Skeletal muscle tissue (tissue), 3 donors: ENCODE measurements at regions not wholly inside any gene's neighbourhood (a gene's known extent, or its start where the extent isn't known, plus 50 kb on each side); places are given as distances from the start of the nearest gene placed in this dataset.

Source experiments
- H3K27ac ChIP-seq: one replicate; pipeline ENCODE4 v1.7.0; 2013; ENCODE audit warnings: mild to moderate bottlenecking, low read depth, low read length, inconsistent platforms
- H3K27me3 ChIP-seq, 3 donors: one replicate each; pipeline ENCODE4 v1.7.0; 2013; ENCODE audit warnings: low read length in 3 of 3; ENCODE audit not compliant: control insufficient read depth in 3 of 3, insufficient read depth in 3 of 3
- H3K36me3 ChIP-seq, 3 donors: one replicate each; pipeline ENCODE4 v1.7.0; 2013; ENCODE audit warnings: low read length in 3 of 3; ENCODE audit not compliant: control insufficient read depth in 3 of 3, insufficient read depth in 3 of 3
- H3K4me1 ChIP-seq, 3 donors: one replicate each; pipeline ENCODE4 v1.7.0; 2013; ENCODE audit warnings: low read length in 3 of 3, mild to moderate bottlenecking in 3 of 3; ENCODE audit not compliant: control insufficient read depth in 3 of 3, insufficient read depth in 3 of 3
- H3K4me3 ChIP-seq, 3 donors: one replicate each; pipeline ENCODE4 v1.7.0; 2013; ENCODE audit warnings: low read length in 3 of 3
- H3K9ac ChIP-seq, 3 donors: one replicate each; pipeline ENCODE4 v1.7.0; 2013; ENCODE audit warnings: low read length in 3 of 3, mild to moderate bottlenecking in 3 of 3, moderate library complexity in 2 of 3, low read depth in 1 of 3
- H3K9me3 ChIP-seq, 3 donors: one replicate each; pipeline ENCODE4 v1.7.0; 2013; ENCODE audit warnings: low read length in 3 of 3; ENCODE audit not compliant: control insufficient read depth in 3 of 3
- donor health status: Osteomylitis.

DNA sequence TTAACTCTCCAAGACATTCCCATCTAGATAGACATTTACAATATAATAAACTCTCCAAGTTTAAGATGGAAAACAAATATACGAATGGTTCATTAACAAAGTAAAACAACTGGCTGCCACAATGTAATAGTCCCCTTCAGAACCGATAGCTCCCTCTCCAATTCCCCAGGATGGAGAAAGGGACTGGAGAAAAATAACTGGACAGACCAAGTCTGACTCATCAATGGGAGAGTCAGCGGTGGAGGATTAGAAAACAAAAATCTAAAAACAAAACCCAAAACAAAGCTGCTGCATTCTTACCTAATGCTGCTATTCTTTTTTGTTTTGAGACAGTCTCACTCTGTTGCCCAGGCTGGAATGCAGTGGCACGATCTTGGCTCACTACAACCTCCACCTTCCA lies 468.1 kb downstream of the SHQ1 start:
- Histone ChIP-seq H3K4me1 (peaks cover 17 to 42% (median 23%) of the 10 kb centered on the region in 3 donors), H3K27ac (no peak overlapping the region), H3K9ac (no peak overlapping the region), H3K4me3 (no peak overlapping the region), H3K9me3 (no peaks in the 10 kb centered on the region), H3K36me3 (peaks cover 7 to 14% (median 9%) of the 10 kb centered on the region in 3 donors), H3K27me3 (no peaks in the 10 kb centered on the region)

DNA sequence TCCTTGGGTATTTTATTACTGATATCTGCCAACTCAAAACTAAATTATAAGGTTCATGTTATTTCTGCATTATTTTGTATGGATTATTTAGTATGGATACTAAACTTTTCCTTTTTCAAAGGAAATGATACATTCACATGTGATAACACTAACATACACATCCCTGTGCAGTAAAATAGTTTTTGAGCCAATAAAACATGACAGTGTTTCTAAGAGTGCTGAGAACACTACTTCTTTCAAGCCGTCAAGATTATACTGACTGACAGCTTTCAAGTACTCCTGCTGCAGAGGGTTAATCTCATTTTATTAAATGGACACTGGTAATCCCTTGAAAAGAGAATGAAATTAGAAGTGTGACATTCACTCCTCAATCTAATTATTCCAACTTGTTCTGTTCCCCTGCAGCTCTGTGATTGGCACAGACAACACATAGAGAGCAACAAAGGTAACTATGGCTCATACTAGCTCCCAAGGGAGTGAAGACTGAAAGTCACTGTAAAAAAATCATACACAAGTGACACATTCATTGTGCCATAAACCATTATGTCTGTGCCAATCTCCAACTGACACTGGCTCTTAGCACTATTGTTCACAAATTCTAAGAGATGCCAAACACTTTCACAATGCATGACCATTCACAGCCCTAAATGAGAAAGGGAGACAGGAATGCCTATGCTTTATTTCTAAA lies 468.6 kb downstream of the SHQ1 start:
- Histone ChIP-seq H3K36me3 (peaks cover 7 to 14% (median 9%) of the 10 kb centered on the region in 3 donors), H3K9ac (no peak overlapping the region), H3K9me3 (no peaks in the 10 kb centered on the region), H3K4me3 (no peak overlapping the region), H3K27me3 (no peaks in the 10 kb centered on the region), H3K4me1 (peaks cover 17 to 37% (median 18%) of the 10 kb centered on the region in 3 donors), H3K27ac (no peak overlapping the region)

DNA sequence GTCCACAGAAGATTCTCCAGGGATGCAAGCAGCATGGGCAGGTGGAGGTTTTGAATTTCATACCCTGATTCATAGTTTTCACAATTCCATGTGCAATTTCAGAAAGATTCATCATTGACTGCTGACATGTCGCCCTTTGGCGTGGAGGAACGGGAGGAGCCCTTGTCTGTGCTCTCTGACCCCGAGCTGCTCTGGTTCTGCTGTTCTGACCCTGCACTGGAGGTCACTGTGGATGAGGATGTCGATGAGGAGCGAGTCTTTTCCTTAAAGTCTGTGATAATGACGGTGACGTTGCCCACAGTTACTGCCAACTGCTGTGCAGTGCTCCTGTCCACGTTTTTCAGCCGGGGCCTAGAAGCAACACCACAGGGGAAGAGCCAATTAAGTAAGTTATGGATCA lies 470.0 kb downstream of the SHQ1 start:
- Histone ChIP-seq H3K9me3 (no peaks in the 10 kb centered on the region), H3K4me1 (peaks cover 17 to 31% (median 18%) of the 10 kb centered on the region in 3 donors), H3K27ac (no peak overlapping the region), H3K27me3 (no peaks in the 10 kb centered on the region), H3K9ac (no peak overlapping the region), H3K36me3 (peaks cover 7 to 14% (median 9%) of the 10 kb centered on the region in 3 donors), H3K4me3 (no peak overlapping the region)

DNA sequence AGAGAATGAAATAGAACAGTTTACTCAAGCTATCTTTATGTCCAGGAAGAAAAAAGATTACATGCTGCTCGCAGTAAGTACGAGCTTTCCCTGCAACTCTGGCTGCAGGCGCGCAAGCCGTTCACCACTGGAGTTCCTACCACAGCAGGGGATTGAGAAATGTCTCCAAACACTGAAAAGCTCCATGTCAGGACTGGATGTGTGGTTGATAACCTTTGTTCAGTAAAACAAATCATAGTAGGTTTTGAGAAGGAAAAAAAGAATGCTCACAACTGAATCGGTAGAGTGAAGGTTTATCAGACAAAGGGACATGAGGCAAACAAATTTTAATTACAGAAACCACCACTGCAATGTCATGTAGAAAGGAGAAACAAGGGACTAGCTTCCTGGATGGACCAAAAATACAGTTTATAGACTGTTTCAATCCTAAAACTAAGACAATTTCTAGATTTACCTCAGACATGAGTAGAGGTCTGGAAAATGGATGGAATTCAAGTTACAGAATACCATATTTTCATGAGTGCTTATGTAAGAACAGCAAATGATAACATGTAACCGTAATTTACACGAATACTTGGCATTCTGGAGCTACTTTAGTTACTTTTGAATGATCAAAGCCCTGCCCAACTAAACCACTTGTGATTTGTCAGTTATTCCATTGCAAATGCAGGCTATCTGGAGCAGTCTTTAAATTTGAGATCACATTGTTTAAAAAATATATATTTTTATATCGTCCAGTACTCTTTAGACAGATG lies 471.1 kb downstream of the SHQ1 start:
- peaks cover 7 to 14% (median 9%) of the 10 kb centered on the region in 3 donors for H3K36me3 ChIP-seq

DNA sequence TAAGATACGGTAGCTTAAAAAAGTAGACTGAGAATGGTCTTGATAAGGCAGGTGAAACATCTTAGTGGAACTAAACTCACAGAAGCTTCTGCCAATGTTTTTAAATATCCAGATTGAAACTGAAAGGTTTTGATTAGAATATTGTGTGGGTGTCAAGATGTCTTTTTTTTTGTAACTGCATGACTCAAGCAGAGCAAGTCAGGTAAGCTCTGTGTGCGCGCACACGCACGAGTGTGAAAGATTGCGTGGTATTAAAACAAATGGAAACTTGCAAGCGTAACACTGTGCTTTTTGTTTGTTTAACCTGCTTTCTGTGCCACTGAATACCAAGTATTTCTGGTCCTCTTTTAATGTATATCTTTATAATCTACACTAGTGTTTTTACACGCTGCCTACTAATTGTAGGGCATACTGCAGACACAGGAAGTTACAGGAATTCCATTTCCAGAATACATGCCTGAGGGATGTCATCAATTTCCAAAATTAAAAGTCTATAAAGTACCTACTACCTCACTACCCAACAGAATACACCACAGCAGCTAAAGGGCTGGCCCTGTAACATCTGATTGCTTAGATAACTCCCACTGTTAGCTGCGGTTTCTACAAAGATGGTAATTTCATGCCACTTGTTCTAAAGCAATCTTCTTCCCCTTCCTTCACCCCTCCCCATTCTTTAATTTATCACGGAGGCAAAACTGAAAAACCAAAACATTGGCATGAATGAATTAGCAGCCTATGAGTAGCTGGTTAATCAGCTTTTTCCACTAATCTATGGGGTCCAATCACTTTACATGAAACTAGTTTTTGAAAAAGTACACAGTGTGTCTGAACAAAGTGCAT lies 472.8 kb downstream of the SHQ1 start:
- H3K4me3 ChIP-seq, result no peak overlapping the region
- H3K9ac ChIP-seq, result no peak overlapping the region
- peaks cover 7 to 14% (median 9%) of the 10 kb centered on the region in 3 donors for H3K36me3 ChIP-seq
- no peaks in the 10 kb centered on the region for H3K9me3 ChIP-seq
- no peaks in the 10 kb centered on the region for H3K27me3 ChIP-seq
- H3K27ac ChIP-seq, result no peak overlapping the region
- H3K4me1 ChIP-seq, result peaks cover 0 to 5% (median 2%) of the 10 kb centered on the region in 3 donors

More for the DNA sequence above, 471.1 kb downstream of the SHQ1 start:
- H3K27ac ChIP-seq, result no peak overlapping the region
- no peak overlapping the region for H3K9ac ChIP-seq
- H3K9me3 ChIP-seq, result no peaks in the 10 kb centered on the region
- no peak overlapping the region for H3K4me3 ChIP-seq
- no peaks in the 10 kb centered on the region for H3K27me3 ChIP-seq
- peaks cover 11 to 20% (median 14%) of the 10 kb centered on the region in 3 donors for H3K4me1 ChIP-seq

DNA sequence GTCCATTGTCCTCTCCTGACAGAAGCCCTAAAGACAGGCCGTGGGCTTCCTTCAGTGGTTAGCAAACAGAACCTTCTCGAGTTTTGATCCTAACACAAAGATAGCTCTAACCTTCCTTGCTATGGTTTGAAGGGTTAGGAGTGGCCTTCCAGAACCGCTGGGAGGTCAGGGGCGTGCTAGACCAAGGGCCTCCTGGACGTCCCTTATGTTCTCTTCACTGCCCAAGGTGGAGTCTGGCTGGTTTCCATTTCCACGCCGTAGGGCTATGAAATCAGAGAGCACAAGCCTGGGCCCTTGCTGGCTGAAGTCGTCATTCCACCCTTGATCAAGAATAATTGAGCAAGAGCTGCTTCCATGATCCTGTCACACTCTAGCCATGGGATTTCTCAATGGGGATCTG lies 475.1 kb downstream of the SHQ1 start:
- no peaks in the 10 kb centered on the region for H3K4me1 ChIP-seq
- H3K27ac ChIP-seq, result no peak overlapping the region
- no peak overlapping the region for H3K9ac ChIP-seq
- no peaks in the 10 kb centered on the region for H3K27me3 ChIP-seq
- H3K4me3 ChIP-seq, result no peak overlapping the region
- peaks cover under 1 to 6% (median 2%) of the 10 kb centered on the region in 3 donors for H3K36me3 ChIP-seq
- H3K9me3 ChIP-seq, result no peaks in the 10 kb centered on the region

DNA sequence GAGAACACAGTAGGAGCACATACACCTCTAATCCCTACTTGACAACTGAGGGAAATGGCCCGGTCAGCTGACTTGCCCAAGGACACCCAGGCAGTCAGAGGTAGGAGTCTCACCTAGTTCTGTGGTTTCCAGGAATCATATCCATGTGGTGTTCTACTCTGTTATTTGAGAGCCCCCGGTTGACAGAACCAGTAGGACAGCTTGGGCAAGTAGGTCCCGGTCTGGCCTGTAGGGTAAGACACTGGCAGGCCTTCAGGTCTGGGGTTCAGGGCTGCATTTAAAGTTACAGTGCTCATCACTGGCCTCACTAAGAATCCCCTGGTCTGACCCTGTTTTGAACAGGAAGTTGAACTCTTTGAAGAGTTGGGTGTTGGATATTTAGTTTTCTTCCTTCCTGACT lies 476.1 kb downstream of the SHQ1 start:
- Histone ChIP-seq H3K9ac (no peak overlapping the region), H3K4me3 (no peak overlapping the region), H3K9me3 (no peaks in the 10 kb centered on the region), H3K27ac (no peak overlapping the region), H3K27me3 (no peaks in the 10 kb centered on the region), H3K4me1 (no peaks in the 10 kb centered on the region), H3K36me3 (peaks cover 0 to 2% (median 0%) of the 10 kb centered on the region in 3 donors)

DNA sequence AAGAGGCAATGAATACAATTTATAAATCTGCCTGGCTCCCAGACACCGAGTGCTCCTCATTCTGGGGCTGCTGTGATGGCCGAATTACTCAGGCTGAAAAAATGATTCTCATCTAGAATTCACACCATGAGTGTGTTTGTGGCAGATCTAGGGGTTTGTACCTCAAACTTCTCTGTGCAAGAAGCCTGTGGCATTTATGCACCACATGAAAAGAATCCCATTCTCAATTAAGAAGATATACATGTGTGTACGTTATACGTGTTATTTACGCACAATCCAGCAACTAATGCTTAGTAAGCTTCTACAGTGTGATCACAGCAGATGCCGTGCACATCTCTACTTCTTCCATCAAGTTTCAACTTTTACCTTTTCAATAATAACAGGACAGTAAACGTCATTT lies 476.8 kb downstream of the SHQ1 start:
- Histone ChIP-seq H3K4me1 (no peaks in the 10 kb centered on the region), H3K9me3 (no peaks in the 10 kb centered on the region), H3K36me3 (no peaks in the 10 kb centered on the region), H3K4me3 (no peak overlapping the region), H3K27me3 (no peaks in the 10 kb centered on the region), H3K27ac (no peak overlapping the region), H3K9ac (no peak overlapping the region)

DNA sequence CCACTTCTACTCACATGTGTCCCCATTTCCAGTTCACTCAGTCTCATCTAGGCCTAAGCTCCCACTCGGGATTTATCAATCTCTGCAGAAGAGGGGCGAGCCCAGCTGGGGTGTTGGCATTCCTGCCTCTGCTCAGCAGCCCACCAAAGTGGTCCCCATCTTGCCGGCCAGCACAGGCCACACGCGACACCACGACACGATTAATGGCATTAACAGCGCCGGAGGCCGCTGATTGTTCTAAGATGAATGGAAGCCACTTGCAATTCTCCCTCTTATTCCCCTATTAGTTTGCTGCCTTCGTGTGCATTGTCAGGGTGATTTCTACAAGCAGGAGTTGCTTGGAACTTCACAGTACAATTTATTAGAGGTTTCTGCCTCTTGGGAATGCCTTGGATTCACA lies 477.3 kb downstream of the SHQ1 start:
- H3K36me3 ChIP-seq, result no peaks in the 10 kb centered on the region
- H3K9ac ChIP-seq, result no peak overlapping the region
- H3K27me3 ChIP-seq, result no peaks in the 10 kb centered on the region
- H3K9me3 ChIP-seq, result no peaks in the 10 kb centered on the region
- no peak overlapping the region for H3K4me3 ChIP-seq
- no peaks in the 10 kb centered on the region for H3K4me1 ChIP-seq
- no peak overlapping the region for H3K27ac ChIP-seq
